KMS-11 (cell line): ENCODE measurements at regions not wholly inside any gene's neighbourhood (a gene's known extent, or its start where the extent isn't known, plus 50 kb on each side); places are given as distances from the start of the nearest gene placed in this dataset.
"Not testable (repeated sequence)": the region's sequence is repeated elsewhere in the genome, so short reads cannot be mapped to it uniquely, and the experiment has no call there.

Experiments used
- H2AFZ ChIP-seq: fragments of 200-600 bp; sonication (generic); 2 replicates; pipeline ENCODE4 v1.6.1; 2016; ENCODE audit warnings: antibody characterized with exemption, mixed run types, low read depth
- H3K27ac ChIP-seq: fragments of 200-600 bp; sonication (generic); 2 replicates; pipeline ENCODE4 v1.6.1; 2016; ENCODE audit warnings: mild to moderate bottlenecking, mixed run types
- H3K27me3 ChIP-seq: fragments of 200-600 bp; sonication (generic); 2 replicates; pipeline ENCODE4 v1.6.1; 2017; ENCODE audit warnings: mild to moderate bottlenecking, low read depth, mixed run types, moderate library complexity; ENCODE audit not compliant: insufficient read depth
- H3K36me3 ChIP-seq: fragments of 200-600 bp; sonication (generic); 2 replicates; pipeline ENCODE4 v1.6.1; 2017; ENCODE audit warnings: mild to moderate bottlenecking, mixed run types; ENCODE audit not compliant: insufficient read depth
- H3K4me1 ChIP-seq: fragments of 200-600 bp; sonication (generic); 2 replicates; pipeline ENCODE4 v1.6.1; 2016; ENCODE audit warnings: mild to moderate bottlenecking, low read depth, mixed run types; ENCODE audit not compliant: poor library complexity, severe bottlenecking
- H3K4me2 ChIP-seq: fragments of 200-600 bp; sonication (generic); 2 replicates; pipeline ENCODE4 v1.7.0; 2016; ENCODE audit warnings: mild to moderate bottlenecking, mixed run types
- H3K4me3 ChIP-seq: fragments of 200-600 bp; sonication (generic); IDR thresholded peaks from 2 replicates; pipeline ENCODE4 v1.6.1; 2017; ENCODE audit warnings: low read depth, low read length, mixed read lengths; ENCODE audit not compliant: insufficient read depth
- H3K79me2 ChIP-seq: fragments of 200-600 bp; sonication (generic); 2 replicates; pipeline ENCODE4 v1.6.1; 2016; ENCODE audit warnings: low read depth, mixed run types; ENCODE audit not compliant: insufficient read depth
- H3K9ac ChIP-seq: fragments of 200-600 bp; sonication (generic); 2 replicates; pipeline ENCODE4 v1.6.1; 2016; ENCODE audit warnings: mild to moderate bottlenecking, mixed run types
- H4K20me1 ChIP-seq: fragments of 200-600 bp; sonication (generic); 2 replicates; pipeline ENCODE4 v1.6.1; 2016; ENCODE audit warnings: mild to moderate bottlenecking, mixed run types; ENCODE audit not compliant: insufficient read depth
- CTCF ChIP-seq: fragments of 200-600 bp; sonication (generic); conservative IDR thresholded peaks from 2 replicates; pipeline ENCODE4 v1.6.1; 2017; ENCODE audit warnings: low read depth, mild to moderate bottlenecking, antibody characterized with exemption, low read length, moderate library complexity, mixed read lengths

GRCh38 chr2:95721726-95722125 lies 129.9 kb downstream of the TRIM43 start:
- Histone ChIP-seq H3K36me3 (no peaks in the 10 kb centered on the region), H2AFZ (no peak overlapping the region), H4K20me1 (no peaks in the 10 kb centered on the region), H3K79me2 (no peaks in the 10 kb centered on the region), H3K4me3 (no peak overlapping the region), H3K27me3 (no peaks in the 10 kb centered on the region), H3K27ac (no peak overlapping the region), H3K4me1 (no peaks in the 10 kb centered on the region), H3K4me2 (no peak overlapping the region), H3K9ac (no peak overlapping the region)
- no peak for TF ChIP-seq CTCF

GRCh38 chr2:95722131-95722697 lies 130.4 kb downstream of the TRIM43 start:
- no peaks in the 10 kb centered on the region for H4K20me1 ChIP-seq
- TF ChIP-seq CTCF: no peak

GRCh38 chr2:95723627-95724210 lies 131.9 kb downstream of the TRIM43 start:
- not testable (repeated sequence) for H3K36me3 ChIP-seq, H4K20me1 ChIP-seq, H3K4me2 ChIP-seq, H3K9ac ChIP-seq, H3K27ac ChIP-seq, H3K27me3 ChIP-seq, H3K4me1 ChIP-seq, H3K4me3 ChIP-seq, H2AFZ ChIP-seq, H3K79me2 ChIP-seq

More at GRCh38 chr2:95722131-95722697, 130.4 kb downstream of the TRIM43 start:
- no peak overlapping the region for H3K4me2 ChIP-seq
- no peak overlapping the region for H3K9ac ChIP-seq
- H3K4me3 ChIP-seq: no peak overlapping the region
- no peak overlapping the region for H3K27ac ChIP-seq
- H2AFZ ChIP-seq: no peak overlapping the region
- H3K79me2 ChIP-seq: no peaks in the 10 kb centered on the region
- no peaks in the 10 kb centered on the region for H3K4me1 ChIP-seq
- H3K36me3 ChIP-seq: no peaks in the 10 kb centered on the region
- H3K27me3 ChIP-seq: no peaks in the 10 kb centered on the region

- not testable (repeated sequence) for H3K27me3 ChIP-seq, H3K4me1 ChIP-seq, H3K4me3 ChIP-seq, H2AFZ ChIP-seq, H3K36me3 ChIP-seq, H3K79me2 ChIP-seq, H3K27ac ChIP-seq, H3K9ac ChIP-seq, H4K20me1 ChIP-seq, H3K4me2 ChIP-seq
These were observed 133.4 kb downstream of the TRIM43 start for GRCh38 chr2:95725191-95725590.

- not testable (repeated sequence) for H2AFZ ChIP-seq, H4K20me1 ChIP-seq, H3K4me3 ChIP-seq, H3K36me3 ChIP-seq, H3K9ac ChIP-seq, H3K79me2 ChIP-seq, H3K4me1 ChIP-seq, H3K27me3 ChIP-seq, H3K4me2 ChIP-seq, H3K27ac ChIP-seq
These were observed 133.9 kb downstream of the TRIM43 start for GRCh38 chr2:95725677-95726076.

GRCh38 chr2:95727420-95727819 lies 135.6 kb downstream of the TRIM43 start:
- not testable (repeated sequence) for H3K27ac ChIP-seq, H3K4me1 ChIP-seq, H3K79me2 ChIP-seq, H3K9ac ChIP-seq, H3K27me3 ChIP-seq, H4K20me1 ChIP-seq, H2AFZ ChIP-seq, H3K36me3 ChIP-seq, H3K4me3 ChIP-seq, H3K4me2 ChIP-seq
